Uterus (tissue), 3 donors: ENCODE measurements at regions not wholly inside any gene's neighbourhood (a gene's known extent, or its start where the extent isn't known, plus 50 kb on each side); places are given as distances from the start of the nearest gene placed in this dataset.
A peak's percentile ranks its signal among the peaks of the same experiment; 100 is the strongest.

ENCODE experiments used
- DNase-seq, 2 donors: peaks; one replicate each; pipeline ENCODE4 v3.0.0-alpha.2; 2019 to 2020
- H3K27ac ChIP-seq, 2 donors: fragments of 200-600 bp; sonication (generic); 1 replicate in 1 of 2; 2 replicates in 1 of 2; pipeline ENCODE4 v1.5.1; 2016 to 2018
- H3K27me3 ChIP-seq, 2 donors: fragments of 200-600 bp; sonication (generic); one replicate each; pipeline ENCODE4 v1.5.1; 2018 to 2019; ENCODE audit warnings: control low read depth in 1 of 2
- H3K36me3 ChIP-seq, 2 donors: fragments of 200-600 bp; sonication (generic); one replicate each; pipeline ENCODE4 v1.5.1; 2019; ENCODE audit warnings: control low read depth in 1 of 2
- H3K4me1 ChIP-seq, 2 donors: fragments of 200-600 bp; sonication (generic); one replicate each; pipeline ENCODE4 v1.5.1; 2018 to 2019; ENCODE audit warnings: control low read depth in 1 of 2
- H3K4me3 ChIP-seq, 2 donors: fragments of 200-600 bp; sonication (generic); 1 replicate in 1 of 2; 2 replicates in 1 of 2; pipeline ENCODE4 v1.5.1; 2018 to 2019; ENCODE audit warnings: mild to moderate bottlenecking in 1 of 2
- H3K9me3 ChIP-seq, 2 donors: fragments of 200-600 bp; sonication (generic); one replicate each; pipeline ENCODE4 v1.5.1; 2019; ENCODE audit warnings: control low read depth in 1 of 2
- CTCF ChIP-seq, 4 experiments: fragments of 200-600 bp in 2 of 4; fragments of 450-650 bp in 2 of 4; sonication (generic) in 2 of 4; IDR thresholded peaks; one replicate each; pipeline ENCODE4 v1.5.1; 2016 to 2019; ENCODE audit warnings: antibody characterized with exemption in 4 of 4, mild to moderate bottlenecking in 2 of 4, moderate library complexity in 1 of 4
- POLR2A ChIP-seq, 2 donors: fragments of 450-650 bp; IDR thresholded peaks; one replicate each; pipeline ENCODE4 v1.6.1; 2016; ENCODE audit warnings: antibody characterized with exemption in 2 of 2, mild to moderate bottlenecking in 1 of 2, moderate library complexity in 1 of 2
- intact Hi-C: fragments of 100-400 bp; cut with DNase I; formaldehyde crosslinking; loops from one replicate; pipeline ENCODE4 v1.15.1; 2023; ENCODE audit warnings: low total_unique reads
- donor health status: DM: yes; HTN: yes; CAD: no.

DNA sequence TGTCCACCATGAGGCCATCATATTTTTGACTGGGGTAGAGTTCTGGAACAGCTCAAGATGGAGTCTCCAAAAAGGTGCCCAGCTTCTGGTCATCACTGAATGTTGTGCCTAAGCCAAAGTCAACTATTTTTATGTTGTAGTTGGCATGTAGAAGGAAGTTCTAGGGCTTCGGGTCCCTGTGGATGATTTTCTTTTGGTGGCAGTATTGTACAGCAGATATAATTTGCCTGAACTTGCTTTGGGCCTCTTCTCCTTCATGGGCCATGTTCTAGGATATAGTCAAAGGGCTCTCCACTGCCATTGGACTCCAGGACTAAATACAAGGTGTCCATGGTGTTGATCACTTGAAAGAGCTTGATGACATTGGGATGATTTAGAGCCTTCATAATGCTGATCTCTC is 143.6 kb downstream of the SLC38A4 start:
- intact Hi-C loops: no loop called here
- no peaks in the 10 kb centered on the region for H3K4me1 ChIP-seq
- H3K4me3 ChIP-seq: no peak overlapping the region
- no peaks in the 10 kb centered on the region for H3K27me3 ChIP-seq
- no peak for DNase-seq
- H3K36me3 ChIP-seq: no peaks in the 10 kb centered on the region
- no peaks in the 10 kb centered on the region for H3K9me3 ChIP-seq
- no peak overlapping the region for H3K27ac ChIP-seq
- no peak for TF ChIP-seq CTCF (IDR thresholded peaks at IDR 0.05)

- no peak for TF ChIP-seq CTCF (IDR thresholded peaks at IDR 0.05)
- no peak for TF ChIP-seq POLR2A (IDR thresholded peaks at IDR 0.05)
- no peak for DNase-seq
- H3K36me3 ChIP-seq: no peaks in the 10 kb centered on the region
- H3K9me3 ChIP-seq: no peaks in the 10 kb centered on the region
- no peak overlapping the region for H3K27ac ChIP-seq
- H3K4me3 ChIP-seq: no peak overlapping the region
- intact Hi-C loops: no loop called here
- no peaks in the 10 kb centered on the region for H3K4me1 ChIP-seq
- no peaks in the 10 kb centered on the region for H3K27me3 ChIP-seq
These were observed 145.3 kb downstream of the SLC38A4 start for GRCh38 chr12:46680506-46680905.

DNA sequence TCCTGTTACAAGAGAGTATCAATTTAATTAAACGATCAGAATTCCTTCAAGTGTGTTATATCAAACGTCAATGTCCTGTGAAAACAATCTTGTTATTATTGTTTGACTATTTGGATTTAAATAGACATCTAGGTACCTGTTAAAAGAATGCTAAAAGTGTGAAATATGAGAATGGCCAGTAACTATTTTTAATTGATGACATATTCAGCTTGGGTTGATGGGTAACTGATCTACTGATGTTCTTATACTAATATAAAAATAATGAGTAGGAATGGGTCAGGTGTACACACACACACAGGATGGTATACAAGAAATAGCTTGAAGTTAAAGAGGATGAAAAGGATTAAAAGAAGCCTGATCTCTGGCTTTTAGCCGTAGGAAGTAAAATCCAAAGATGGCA is 146.0 kb downstream of the SLC38A4 start:
- Histone ChIP-seq H3K4me3 (no peak overlapping the region), H3K27ac (no peak overlapping the region), H3K9me3 (no peaks in the 10 kb centered on the region), H3K36me3 (no peaks in the 10 kb centered on the region), H3K27me3 (no peaks in the 10 kb centered on the region), H3K4me1 (no peaks in the 10 kb centered on the region)
- DNase-seq: no peak
- intact Hi-C loops: no loop called here
- no peak for TF ChIP-seq POLR2A (IDR thresholded peaks at IDR 0.05)
- TF ChIP-seq CTCF (IDR thresholded peaks at IDR 0.05): no peak

DNA sequence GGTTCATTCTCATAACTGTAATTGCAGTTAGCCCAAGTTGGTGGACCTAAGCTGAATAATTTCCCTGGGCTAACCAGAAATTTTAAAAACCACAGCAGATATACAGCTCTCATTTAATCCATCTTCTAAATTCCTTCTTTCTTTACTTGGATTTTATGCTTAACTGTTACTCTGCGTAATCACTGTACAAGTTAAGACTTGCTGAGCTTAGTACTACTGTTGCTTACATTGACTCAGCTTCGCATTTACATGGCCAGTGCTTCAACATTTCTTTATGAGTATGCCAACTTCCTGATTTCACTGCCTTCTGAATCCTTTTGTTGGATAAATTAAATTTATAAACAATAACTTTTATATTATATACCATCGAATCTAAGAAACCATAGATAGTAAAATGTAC is 147.4 kb downstream of the SLC38A4 start:
- intact Hi-C loops: no loop called here
- no peaks in the 10 kb centered on the region for H3K9me3 ChIP-seq

GRCh38 chr12:46677749-46678148 is 148.0 kb downstream of the SLC38A4 start:
- no peaks in the 10 kb centered on the region for H3K27me3 ChIP-seq
- H3K4me3 ChIP-seq: no peak overlapping the region
- H3K9me3 ChIP-seq: no peaks in the 10 kb centered on the region
- intact Hi-C loops: no loop called here
- peak; percentile 37 to 53 (median 42) for TF ChIP-seq CTCF (IDR thresholded peaks at IDR 0.05)
- TF ChIP-seq POLR2A (IDR thresholded peaks at IDR 0.05): no peak
- no peak overlapping the region for H3K27ac ChIP-seq
- H3K4me1 ChIP-seq: no peaks in the 10 kb centered on the region
- H3K36me3 ChIP-seq: no peaks in the 10 kb centered on the region
- no peak for DNase-seq

More for the DNA sequence above, 147.4 kb downstream of the SLC38A4 start:
- no peak for TF ChIP-seq POLR2A (IDR thresholded peaks at IDR 0.05)
- TF ChIP-seq CTCF (IDR thresholded peaks at IDR 0.05): no peak
- DNase-seq: no peak
- Histone ChIP-seq H3K27ac (no peak overlapping the region), H3K36me3 (no peaks in the 10 kb centered on the region), H3K4me3 (no peak overlapping the region), H3K4me1 (no peaks in the 10 kb centered on the region), H3K27me3 (no peaks in the 10 kb centered on the region)
